AG10803 (cell line): ENCODE measurements at regions not wholly inside any gene's neighbourhood (a gene's known extent, or its start where the extent isn't known, plus 50 kb on each side); places are given as distances from the start of the nearest gene placed in this dataset.

ENCODE experiments used
- DNase-seq: peaks from one replicate; pipeline ENCODE4 v3.0.0; 2010; ENCODE audit warnings: low read depth
- H3K4me3 ChIP-seq: 2 replicates; pipeline ENCODE4 v1.5.1; 2011; ENCODE audit warnings: mild to moderate bottlenecking, low read length, control low read depth
- TF ChIP-seq, protein P1 (sequence below): conservative IDR thresholded peaks from 2 replicates; pipeline ENCODE4 v1.5.1; 2011; ENCODE audit warnings: mild to moderate bottlenecking, low read length, control low read depth, inconsistent platforms

DNA sequence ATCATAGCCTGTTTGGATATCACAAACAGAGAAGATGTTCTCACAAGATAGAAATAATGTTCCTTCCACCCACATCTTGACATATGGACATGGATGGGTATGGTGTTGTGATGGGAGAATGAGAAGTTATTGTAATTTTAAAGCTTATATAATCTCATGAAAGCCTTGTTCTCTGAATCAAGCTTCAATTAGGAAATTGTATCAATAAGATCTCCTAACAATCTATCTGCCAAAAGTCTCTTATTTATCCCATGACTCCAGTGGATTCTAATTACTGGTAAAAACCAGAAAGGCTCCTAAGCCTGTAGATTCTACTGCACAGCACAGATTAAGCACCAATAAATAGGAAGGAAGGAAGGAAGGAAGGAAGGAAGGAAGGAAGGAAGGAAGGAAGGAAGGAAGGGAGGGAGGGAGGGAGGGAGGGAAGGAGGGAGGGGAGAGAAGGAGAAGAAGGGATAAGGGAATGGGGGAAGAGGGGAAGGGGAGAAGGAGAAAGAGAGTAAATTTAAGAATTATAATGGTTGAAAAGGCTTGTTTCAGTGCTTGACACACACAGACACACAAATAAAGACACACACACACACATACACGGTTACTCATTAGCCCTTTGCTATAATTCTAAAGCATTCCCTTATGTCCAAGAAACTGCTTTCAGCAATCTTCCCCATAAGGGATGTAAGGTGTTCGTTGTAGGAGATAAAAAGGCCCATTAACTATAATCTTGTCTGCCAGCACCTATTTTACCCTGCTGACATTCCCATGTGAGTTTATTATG, 258.0 kb upstream of the API5 start:
- TF ChIP-seq, protein P1, sequence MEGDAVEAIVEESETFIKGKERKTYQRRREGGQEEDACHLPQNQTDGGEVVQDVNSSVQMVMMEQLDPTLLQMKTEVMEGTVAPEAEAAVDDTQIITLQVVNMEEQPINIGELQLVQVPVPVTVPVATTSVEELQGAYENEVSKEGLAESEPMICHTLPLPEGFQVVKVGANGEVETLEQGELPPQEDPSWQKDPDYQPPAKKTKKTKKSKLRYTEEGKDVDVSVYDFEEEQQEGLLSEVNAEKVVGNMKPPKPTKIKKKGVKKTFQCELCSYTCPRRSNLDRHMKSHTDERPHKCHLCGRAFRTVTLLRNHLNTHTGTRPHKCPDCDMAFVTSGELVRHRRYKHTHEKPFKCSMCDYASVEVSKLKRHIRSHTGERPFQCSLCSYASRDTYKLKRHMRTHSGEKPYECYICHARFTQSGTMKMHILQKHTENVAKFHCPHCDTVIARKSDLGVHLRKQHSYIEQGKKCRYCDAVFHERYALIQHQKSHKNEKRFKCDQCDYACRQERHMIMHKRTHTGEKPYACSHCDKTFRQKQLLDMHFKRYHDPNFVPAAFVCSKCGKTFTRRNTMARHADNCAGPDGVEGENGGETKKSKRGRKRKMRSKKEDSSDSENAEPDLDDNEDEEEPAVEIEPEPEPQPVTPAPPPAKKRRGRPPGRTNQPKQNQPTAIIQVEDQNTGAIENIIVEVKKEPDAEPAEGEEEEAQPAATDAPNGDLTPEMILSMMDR = no peak
- no peak for DNase-seq
- no peak overlapping the region for H3K4me3 ChIP-seq

- H3K4me3 ChIP-seq = no peak overlapping the region
- DNase-seq = no peak
- TF ChIP-seq, protein P1 = no peak
Measured at GRCh38 chr11:43067681-43068080, 244.1 kb upstream of the API5 start.

GRCh38 chr11:43071338-43071737, 240.5 kb upstream of the API5 start:
- H3K4me3 ChIP-seq = no peak overlapping the region
- no peak for DNase-seq
- TF ChIP-seq, protein P1 = no peak

GRCh38 chr11:43072096-43072495, 239.7 kb upstream of the API5 start:
- TF ChIP-seq, protein P1 = no peak
- no peak overlapping the region for H3K4me3 ChIP-seq
- DNase-seq = no peak

GRCh38 chr11:43072911-43073310, 238.9 kb upstream of the API5 start:
- H3K4me3 ChIP-seq = no peak overlapping the region
- DNase-seq = no peak
- TF ChIP-seq, protein P1 = no peak

DNA sequence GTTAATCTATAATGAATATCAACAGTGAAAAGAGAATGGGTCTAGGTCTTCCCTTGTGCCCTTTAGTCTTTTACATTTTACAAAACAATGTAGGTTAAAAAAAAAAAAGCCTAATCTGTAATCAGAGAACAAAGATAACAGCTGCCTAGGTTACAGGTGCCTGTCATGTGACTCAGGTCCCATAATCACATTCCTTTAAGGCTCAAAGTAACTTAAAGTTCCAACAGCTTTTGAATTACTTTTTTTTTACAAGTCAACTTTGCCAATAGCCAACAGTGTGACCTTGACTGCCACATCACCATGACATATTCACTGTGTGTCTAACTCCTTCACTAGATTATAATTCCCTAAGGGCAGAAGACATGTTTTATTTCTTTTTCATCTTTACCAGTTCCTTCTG, 237.0 kb upstream of the API5 start:
- DNase-seq = no peak
- H3K4me3 ChIP-seq = no peak overlapping the region
- TF ChIP-seq, protein P1 = no peak

- TF ChIP-seq, protein P1 = no peak
- DNase-seq = no peak
- H3K4me3 ChIP-seq = no peak overlapping the region
Measured at GRCh38 chr11:43101113-43101512, 210.7 kb upstream of the API5 start.
